HG03439 (cell line): ENCODE measurements at regions not wholly inside any gene's neighbourhood (a gene's known extent, or its start where the extent isn't known, plus 50 kb on each side); places are given as distances from the start of the nearest gene placed in this dataset.
"Not testable (repeated sequence)": the region's sequence is repeated elsewhere in the genome, so short reads cannot be mapped to it uniquely, and the experiment has no call there.

Experiments used
- ATAC-seq: cut with Tn5 transposase; IDR thresholded peaks from one replicate; pipeline ENCODE4 v1.9.1; 2021; ENCODE audit warnings: mild to moderate bottlenecking, moderate library complexity; ENCODE audit not compliant: unreplicated experiment

DNA sequence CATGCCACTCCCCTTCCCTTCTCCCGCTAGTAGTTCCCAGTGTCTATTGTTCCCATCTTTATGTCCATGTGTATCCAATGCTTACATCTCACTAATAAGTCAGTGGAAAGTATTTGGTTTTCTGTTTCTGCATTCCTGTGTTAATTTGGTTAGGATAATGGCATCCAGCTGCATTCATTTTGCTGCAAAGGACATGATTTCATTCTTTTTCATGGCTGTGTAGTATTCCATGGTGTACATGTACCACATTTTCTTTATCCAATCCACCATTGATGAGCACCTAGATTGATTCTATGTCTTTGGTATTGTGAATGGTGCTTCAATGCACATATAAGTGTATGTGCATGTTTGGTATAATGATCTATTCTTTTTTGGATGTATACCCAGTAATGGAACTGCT is 502.5 kb upstream of the MAP2 start:
- ATAC-seq = not testable (repeated sequence)

DNA sequence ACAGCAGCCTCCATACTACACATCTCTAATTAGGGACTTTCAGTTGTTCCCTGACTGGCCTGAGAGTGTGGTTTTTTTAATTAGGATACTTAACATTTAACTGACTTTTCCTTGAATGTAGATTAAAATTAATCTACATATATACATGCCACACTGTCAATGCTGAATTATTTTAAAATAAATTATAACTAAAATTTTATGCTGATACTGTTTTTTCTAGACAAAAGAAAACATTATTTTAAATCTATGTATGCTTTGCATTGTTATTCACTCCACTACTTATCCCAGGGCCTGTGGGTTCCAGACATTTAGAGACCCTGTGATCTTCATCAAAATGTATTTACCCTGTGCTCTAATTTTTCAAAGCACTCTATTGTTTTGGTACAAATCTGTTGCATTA is 496.0 kb upstream of the MAP2 start:
- no peak for ATAC-seq

DNA sequence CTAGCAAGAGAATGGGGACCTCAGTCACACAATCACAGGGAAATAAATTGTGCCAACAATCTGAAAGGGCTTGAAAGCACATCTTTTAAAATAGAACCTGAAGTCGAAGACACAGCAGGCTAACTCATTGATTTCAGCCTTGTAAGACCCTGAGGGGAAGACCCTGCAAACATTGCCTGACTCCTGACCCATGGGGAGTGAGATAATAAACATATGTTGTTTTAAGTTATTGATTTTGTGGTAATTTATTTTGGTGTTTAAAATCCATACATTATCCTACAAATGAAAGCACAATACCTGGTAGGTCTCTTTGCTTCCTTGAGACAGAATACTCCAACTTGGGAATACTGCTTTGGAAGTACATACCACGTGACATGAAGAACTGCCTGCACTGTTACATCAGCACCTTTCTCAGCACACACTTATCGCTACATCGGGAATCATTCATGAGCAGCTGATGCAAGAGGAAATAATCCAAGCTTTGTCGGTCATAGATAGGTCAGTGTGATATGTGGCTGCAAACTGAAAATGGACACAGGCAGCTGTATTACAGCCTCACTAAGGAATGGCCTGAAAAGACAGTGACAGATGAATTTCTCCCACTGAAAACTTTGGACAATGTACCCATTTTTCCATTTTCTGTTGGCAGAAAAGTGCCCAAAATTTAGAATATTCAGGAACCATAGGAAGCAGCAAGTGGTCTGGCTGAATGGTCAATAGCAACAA is 494.5 kb upstream of the MAP2 start:
- no peak for ATAC-seq

DNA sequence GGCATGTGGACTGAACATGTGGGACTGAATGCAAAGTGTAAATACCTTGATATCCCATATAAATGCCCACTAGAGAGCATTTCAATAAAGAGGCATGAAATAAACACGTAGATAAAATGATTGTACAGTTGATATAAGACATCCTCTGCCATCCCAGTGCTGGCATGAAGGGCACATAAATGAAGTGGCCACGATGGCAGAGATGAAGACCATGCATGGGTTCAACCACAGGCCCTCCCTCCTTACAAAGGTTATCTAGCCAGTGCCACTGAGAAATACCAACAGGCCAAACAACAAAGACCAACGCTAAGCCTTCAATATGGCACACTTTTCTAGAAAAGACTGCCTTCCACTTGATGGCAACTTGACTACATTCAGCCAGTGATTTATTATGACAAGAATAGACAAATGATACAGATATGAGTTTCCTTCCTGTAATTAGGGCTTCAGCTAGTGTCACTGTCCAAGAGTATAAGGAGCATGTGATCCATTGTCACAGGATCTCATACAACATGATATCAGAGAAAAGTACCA is 493.9 kb upstream of the MAP2 start:
- no peak for ATAC-seq

DNA sequence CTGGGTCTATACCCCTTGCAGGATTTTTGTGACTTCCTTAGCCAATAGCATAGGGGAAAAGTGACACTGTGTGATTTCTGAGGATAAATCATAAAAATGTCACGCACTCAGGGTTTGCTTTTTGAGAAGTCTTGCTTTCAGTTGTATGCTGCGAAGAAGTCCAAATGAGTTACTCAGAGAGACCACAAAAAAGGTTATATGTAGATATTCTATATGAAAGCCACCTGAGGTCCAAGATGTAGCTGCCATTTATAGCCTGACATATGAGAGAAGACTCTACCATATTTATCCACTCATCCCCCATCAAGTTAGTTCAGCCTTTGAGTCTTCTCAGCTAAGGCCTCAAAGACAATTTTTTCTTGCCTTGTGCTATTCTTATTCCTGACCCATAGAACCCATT is 488.3 kb upstream of the MAP2 start:
- ATAC-seq = no peak

DNA sequence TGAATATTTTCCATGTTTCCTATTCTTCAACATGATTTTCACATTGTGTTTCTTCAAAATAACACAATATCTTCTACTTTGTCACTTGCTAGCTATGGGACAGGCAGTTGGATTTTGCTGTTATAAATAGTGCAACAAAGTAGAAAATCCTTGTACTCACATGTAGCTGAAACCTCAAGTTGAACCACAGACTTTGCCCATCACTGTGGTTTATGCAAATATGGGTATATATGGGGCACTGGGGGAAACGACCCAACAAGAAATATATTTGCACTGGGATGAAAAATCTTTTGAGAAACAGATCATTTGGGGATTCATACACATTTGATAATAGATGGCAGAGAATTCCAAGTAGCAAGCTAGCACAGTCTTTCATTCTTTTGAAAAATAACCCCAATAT is 486.3 kb upstream of the MAP2 start:
- no peak for ATAC-seq

DNA sequence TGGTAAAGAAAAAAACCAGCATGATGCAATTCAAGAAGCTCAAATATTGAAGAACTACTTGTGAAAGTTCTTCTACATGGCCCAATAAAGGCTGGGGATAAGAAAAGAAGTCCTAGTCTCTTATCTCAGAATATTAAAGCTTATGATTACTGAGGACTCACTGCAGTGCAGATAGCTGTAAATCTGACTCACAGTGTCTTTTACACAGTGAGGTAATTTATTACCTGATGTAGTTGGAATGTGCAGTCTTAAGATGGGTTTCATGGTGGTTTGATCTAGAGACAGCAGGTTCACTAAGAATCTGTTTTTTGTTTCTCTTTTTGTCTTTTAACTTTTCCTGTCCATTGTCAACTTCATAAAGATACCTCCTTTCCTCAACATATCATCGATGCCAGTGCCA is 484.0 kb upstream of the MAP2 start:
- no peak for ATAC-seq

DNA sequence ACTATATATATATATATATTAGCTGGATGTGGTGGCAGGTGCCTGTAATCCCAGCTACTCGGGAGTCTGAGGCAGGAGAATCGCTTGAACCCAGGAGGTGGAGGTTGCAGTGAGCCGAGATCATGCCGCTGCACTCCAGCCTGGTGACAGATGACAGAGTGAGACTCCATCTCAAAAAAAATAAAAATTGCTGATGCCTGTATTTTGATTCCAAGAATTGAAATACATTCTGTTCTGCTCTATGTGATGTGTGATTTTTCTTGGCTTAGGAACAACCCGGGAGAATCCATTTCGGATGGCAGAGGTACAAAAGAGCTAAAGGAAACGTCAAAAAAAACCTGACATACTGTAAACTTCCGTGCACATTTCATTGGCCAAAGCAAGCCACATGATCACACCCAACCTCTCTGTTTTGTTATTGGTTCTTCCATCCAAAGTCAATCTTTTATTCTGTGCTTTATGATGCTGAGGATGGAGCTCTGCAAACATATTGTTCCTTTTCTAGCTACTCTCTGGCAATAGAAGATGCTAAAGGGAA is 478.1 kb upstream of the MAP2 start:
- ATAC-seq = no peak

DNA sequence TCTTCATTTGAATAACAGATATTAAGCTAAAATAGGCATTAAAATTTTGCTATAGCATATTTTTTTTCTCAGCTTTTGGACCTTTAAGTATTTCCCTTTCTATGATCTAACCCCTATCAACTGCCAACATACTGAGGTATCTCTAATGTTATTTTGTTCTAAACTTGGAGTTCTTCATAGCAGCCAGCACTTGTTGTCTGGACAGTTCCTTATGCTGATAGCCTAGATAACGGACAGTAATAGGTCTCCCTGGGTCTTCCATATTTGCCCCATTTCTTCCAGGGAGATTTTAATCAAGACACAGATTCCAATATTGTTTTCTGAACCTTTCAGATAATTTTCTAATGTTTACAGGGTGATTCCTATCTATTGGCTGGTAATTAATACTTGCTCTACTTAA is 475.8 kb upstream of the MAP2 start:
- no peak for ATAC-seq

DNA sequence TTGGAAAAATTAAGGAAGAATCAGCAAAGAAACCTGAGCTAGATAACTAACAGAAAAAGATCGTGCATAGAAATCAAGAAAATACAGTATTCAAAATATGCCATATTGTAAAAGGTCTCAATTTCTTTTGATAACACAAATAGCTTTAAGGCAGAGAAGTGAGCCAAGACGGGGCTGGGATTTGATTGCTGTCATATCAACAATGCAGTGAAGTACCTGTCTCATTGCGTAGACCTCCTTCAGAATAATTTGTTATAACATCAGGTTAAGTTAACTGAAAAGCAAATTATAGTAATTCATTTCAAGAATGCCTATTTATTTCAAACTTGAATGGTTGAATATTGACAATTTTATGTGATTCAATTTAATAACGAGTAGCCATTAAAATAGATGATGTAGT is 453.8 kb upstream of the MAP2 start:
- no peak for ATAC-seq

DNA sequence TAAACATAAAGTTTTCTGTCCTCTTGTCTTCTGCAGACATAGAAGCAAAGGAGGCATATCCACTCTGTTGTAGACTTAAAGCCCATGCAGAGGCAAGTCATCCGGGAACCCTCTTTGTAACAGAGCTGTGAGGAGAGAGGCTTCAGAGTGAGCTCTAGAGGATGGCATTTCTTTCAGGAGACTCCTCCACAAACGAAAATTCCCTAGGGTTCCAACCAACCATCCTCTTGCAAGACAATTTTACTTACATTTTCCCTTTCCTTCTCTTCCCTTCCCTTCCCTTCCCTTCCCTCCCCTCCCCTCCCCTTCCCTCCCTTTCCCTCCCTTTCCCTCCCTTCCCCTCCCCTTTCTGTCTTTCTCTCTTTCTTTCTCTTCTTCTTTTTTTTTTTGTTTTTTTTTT is 446.3 kb upstream of the MAP2 start:
- no peak for ATAC-seq

DNA sequence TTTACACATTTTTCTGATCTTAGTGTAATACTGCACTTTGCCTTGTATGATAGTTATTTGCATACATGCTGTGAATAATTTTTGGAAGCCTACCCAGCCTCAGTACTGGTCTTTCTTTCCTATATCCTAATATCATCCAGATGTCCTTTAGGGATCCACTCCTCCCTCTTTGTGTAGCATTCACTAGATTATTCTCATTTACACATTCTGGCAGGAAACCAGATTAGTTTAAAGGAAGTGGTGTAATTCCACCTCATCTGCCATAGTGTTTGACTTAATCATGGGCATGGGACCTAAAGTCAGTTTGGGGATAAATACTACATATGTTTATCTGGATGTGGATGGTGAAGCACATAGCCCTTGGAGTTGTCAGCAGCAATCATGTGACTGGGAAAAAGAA is 444.9 kb upstream of the MAP2 start:
- ATAC-seq = no peak

DNA sequence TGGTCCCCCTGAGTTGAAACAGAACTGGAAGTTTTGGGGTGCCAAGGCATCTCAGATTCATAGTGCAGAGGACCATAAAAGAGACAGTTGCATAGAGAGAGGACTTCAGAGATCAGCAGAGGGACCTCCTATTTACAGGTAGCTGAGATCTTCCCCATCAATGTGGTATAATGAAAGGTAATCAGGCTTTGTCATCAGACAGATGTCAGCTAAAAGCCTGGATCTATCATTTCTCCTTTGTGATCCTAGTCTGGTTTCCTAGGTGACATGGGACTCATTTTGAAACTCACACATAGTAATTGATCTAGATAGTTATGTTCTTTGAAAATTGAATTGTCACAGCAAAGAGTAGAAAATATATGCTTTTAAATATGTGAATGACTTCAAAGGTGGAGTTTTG is 443.5 kb upstream of the MAP2 start:
- no peak for ATAC-seq

DNA sequence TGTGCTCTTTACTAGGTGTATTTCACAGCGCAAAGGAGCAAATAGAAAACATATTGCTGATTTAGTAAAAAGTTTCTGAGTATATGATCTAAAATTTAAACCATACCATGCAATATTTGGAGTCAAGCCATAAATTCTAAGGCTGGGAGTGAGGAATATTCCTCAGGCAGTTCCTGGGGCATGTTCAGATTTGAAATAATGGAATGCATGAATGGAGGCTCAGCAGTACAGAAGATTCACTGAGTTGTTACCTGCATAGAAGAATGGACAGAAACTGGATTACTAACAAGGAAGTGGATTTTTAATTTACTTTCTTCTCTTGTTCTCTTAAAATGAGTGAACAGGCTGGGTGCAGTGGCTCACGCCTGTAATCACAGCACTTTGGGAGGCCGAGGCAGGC is 441.0 kb upstream of the MAP2 start:
- ATAC-seq = no peak

DNA sequence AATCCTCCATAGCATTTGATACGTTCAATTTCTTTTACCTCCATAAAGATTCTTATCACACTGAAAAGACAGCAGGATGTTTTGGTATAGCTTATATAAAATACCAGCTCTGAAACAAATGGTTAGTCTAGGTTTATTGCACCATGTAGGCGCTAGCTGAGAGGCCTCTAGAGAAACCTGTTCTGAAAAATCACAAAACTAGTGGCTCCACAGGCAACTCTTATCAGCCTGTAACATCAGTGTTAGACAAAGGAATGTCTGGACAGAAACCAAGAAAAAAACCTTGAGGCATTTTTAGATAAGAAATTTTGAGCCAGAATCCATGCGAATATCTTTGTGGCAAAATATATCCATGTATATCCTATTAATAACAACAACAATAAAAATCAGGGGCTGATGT is 440.4 kb upstream of the MAP2 start:
- ATAC-seq = no peak

DNA sequence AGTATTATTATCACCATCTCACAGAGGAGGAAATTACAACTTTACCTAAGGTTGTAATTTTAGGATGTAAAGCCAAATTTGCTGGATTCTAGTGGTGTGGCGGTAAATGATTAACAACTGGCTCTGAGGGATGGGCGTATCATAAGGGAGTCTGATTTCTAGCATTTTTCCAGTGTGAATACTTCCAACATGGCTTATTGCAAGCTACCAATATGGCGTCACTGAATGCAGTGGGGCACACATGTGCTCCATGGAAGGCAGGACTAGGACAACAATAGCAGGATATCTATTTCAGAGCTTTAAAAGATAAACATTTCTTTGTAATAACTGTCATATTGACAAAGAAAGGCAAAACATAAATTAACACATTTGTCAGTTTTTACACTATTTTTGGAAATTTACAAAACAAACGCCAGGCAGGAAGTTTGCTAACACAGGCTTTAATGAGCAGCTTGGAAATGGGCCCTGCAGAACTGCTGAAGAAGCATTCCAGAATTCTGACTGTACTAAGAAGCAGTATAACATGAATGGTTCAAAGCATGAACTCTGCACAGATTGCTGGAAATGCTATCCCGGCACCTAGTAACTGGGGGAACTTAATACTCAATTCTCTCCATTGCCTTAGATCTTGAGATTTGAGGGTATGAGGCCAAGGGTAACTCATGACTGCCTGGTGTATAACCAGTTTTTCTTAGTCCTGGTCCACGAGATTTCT is 439.3 kb upstream of the MAP2 start:
- ATAC-seq = no peak

DNA sequence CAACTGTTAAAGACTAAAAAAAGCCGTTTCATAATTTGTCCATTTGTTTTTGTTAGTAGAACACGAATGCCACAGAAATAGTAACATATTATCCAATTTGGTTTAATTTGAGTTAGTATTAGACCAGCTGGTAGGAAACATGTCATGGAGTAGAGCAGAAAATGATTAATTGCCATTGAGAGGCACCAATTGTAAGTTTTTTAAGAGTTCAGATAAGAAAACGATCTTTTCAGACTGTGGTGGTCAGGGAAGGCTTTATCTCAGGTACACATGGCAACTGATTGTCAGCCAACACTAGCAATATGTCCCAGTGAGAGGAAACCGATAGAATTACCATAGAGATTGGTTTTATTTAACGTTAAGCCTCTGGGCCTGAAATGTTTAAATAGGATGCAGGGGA is 438.2 kb upstream of the MAP2 start:
- no peak for ATAC-seq

DNA sequence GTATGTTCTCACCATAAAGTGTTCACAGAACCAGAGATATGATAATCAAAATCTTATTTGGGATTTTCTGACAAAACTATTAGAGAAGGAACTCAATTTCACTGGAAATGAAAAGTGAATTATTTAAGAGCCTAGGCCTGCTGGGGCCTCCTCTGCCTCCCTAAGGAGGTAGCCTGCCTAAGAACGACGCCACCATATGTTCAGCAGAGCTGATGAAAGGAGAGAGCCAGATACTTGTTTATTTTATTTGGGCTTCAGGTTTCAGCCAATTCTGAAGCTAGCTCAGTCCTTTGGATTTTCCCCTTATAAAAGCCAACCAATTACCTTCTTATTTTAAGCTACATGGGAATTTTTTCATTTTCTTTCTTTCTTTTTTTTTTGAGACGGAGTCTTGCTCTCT is 433.1 kb upstream of the MAP2 start:
- no peak for ATAC-seq

DNA sequence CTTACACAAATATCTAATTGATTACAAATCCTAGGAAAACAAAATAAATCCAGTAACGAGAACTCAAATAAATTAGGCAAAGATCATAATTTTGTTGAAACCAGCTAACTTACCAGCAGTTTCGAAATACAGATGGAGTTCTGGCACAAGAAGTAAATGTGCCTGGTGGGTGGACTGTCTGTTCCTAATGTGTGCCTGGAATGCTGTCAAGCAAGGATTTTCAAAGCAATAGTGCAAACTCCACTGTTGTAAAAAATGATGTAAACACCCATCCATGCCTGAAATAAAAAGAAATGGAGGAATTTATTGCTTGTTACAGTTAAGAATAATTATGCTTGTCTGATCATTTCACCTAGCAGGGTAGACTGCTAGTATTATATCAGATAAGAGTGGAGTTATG is 423.9 kb upstream of the MAP2 start:
- ATAC-seq = no peak

DNA sequence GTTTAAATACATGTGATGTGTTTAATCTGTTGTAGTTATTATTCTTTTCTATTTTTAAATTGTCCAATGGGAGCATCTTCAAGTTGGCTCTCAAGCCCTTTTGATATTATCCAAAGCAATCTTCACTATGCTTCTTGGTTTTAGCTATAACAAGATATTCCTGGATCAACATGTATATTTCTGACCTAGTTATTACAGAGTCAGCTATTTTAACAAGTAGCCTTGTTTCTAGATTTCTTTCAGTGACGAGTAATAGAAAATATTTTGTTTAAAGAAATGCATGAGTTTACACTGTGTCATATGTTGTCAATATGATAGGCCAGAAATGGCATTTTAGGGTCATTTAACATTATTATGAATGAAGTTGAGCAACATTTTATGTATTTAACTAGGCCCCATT is 421.8 kb upstream of the MAP2 start:
- no peak for ATAC-seq

DNA sequence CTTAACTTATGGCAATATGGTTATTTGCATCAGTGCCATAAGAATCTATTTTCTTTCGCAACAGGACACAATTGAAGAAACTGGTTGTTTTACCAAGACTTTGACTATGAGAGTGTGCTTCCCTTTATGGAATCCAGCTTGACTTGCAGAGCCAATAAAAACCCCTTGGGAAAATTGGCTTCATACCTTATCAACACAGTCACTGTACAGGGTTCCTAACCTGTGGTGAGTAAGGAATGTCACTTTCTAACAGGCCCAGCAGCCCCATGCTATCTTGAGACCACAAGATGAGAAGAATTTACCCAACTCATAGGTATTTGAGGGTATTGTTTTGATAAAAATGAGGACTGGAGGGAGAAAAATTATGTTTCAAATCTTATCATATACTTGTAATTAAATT is 418.5 kb upstream of the MAP2 start:
- ATAC-seq = no peak

DNA sequence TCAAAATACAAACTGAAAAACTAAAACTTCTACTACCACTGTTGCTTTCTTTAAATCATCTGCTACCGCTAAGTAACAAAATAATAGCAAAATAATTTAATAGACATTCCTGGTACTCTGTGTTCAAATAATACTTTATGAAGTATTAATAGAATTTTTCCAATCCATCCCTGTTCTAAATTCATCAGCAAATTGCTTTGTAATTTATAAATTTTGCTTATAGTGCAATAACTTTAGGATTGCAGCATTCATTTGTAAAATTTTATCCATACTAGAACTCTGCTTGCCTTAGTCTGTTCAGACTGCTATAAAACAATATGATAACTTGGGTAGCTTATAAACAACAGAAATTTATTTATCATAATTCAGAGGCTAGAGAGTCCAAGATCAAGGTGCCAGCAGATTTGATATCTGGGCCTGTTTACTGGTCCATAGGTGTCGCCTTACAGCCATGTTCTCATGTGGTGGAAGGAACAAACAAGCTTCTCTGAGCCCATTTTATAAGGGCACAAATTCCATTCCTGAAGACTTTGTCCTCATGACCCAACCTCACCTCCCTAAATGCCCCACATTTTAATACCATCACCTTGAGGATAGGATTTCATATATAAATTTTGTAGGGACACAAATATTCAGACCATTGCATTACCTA is 415.1 kb upstream of the MAP2 start:
- ATAC-seq = no peak
